DMS153 treated with DMSO at 0.1 percent for 48 hours (cell line): ENCODE measurements at regions not wholly inside any gene's neighbourhood (a gene's known extent, or its start where the extent isn't known, plus 50 kb on each side); places are given as distances from the start of the nearest gene placed in this dataset.

ENCODE experiments used
- DNase-seq: peaks from one replicate; lab custom pipeline; 2025; ENCODE audit not compliant: unreplicated experiment; lab: John Stamatoyannopoulos, UW

- DNase-seq = no peak
These were observed 91.6 kb downstream of the HS1BP3 start for GRCh38 chr2:20559277-20559676.

GRCh38 chr2:20560011-20560410 lies 90.9 kb downstream of the HS1BP3 start:
- no peak for DNase-seq

GRCh38 chr2:20560891-20561636 lies 89.8 kb downstream of the HS1BP3 start:
- DNase-seq = no peak

- DNase-seq = no peak
These were observed 89.1 kb downstream of the HS1BP3 start for GRCh38 chr2:20561637-20562454.

GRCh38 chr2:20562540-20563225 lies 88.2 kb downstream of the HS1BP3 start:
- no peak for DNase-seq

- no peak for DNase-seq
These were observed 87.6 kb downstream of the HS1BP3 start for GRCh38 chr2:20563251-20563650.

GRCh38 chr2:20563833-20564232 lies 87.1 kb downstream of the HS1BP3 start:
- no peak for DNase-seq

- no peak for DNase-seq
These were observed 85.7 kb downstream of the HS1BP3 start for GRCh38 chr2:20565101-20565622.

GRCh38 chr2:20565623-20566236 lies 85.2 kb downstream of the HS1BP3 start:
- DNase-seq = no peak

GRCh38 chr2:20566331-20566730 lies 84.6 kb downstream of the HS1BP3 start:
- no peak for DNase-seq

GRCh38 chr2:20567159-20567925 lies 83.6 kb downstream of the HS1BP3 start:
- no peak for DNase-seq
